NCI-H1092 treated with DMSO at 0.1 percent for 48 hours (cell line): ENCODE measurements at regions not wholly inside any gene's neighbourhood (a gene's known extent, or its start where the extent isn't known, plus 50 kb on each side); places are given as distances from the start of the nearest gene placed in this dataset.
A peak's percentile ranks its signal among the peaks of the same experiment; 100 is the strongest.

Experiments
- DNase-seq: peaks from one replicate; lab custom pipeline; 2025; lab: John Stamatoyannopoulos, UW

GRCh38 chr3:115325539-115325938, 178.5 kb upstream of the ZBTB20 start:
- no peak for DNase-seq

DNA sequence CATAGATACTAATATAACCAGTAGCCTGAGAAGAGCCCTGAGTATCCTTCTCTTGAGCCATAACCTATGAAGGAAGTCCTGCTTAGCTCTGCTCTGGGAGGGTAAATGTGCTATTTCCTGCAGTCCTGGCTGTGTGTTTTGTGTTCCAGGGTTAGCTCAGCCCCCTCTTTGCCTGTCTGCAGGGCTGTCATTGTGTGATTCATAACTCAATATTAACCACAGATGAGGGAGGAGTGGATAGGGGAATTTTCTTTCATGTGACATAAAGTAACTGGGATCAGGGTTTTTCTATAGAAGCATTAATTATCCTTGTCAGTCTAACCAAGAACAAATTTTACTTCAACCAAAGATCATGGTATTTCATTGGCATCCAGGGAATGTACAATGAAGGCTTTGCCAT, 183.3 kb upstream of the ZBTB20 start:
- no peak for DNase-seq

DNA sequence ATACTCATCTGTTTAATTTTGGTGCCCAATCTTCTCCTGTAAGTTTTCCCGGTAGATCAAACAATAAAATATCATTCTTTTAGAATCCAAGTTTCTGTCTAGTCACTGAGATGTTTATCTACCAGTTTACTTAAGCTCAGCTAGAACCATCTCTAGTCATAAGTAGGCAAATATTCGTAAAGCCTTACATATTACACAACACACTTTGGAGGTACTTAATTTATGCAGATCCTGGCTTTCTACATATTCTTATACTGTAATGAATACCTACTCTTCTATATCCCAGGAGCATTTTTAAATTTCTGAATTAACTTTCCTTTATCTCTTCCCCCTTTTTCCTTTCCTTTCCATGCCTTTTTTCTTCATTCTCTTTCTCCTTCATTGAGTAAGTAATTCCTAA, 185.9 kb upstream of the ZBTB20 start:
- no peak for DNase-seq

DNA sequence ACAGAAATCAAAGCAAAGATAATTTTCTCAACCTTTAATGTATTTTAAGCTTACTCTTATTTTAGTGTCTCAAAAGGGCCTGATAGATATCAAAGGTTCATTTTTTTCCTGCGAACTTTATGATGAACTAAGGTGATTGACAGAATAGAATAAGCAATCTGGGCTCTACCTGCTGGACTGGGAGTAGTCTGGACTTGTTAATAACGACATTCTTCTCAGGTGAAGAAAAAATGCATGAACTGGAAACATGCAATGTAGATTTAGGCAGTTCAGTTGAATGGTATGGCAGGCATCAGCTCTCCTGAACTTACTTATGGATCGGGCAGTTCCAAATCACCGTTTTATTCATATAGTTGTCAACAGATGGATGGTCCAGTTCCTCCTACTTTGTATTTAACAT, 189.7 kb upstream of the ZBTB20 start:
- DNase-seq = no peak

GRCh38 chr3:115340586-115340985, 193.5 kb upstream of the ZBTB20 start:
- DNase-seq = no peak

DNA sequence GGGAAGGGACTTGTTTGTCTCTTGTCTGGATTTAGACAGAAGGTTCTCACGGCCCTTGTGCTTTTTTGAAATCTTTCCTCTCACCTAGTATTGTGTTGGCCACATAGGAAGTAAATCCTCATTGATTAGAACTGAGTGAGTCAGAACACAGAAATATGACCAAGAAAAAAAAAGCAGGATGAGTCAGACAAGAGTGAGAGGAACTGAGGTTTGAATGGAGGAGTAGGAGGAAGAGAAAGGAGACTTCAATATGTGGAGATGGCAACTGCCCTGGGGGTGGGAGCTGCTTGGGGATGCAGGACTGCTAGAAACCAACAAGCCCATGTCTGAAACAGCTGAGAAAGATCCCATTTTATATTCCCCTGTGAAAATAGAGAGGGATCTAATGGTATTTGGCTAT, 194.1 kb upstream of the ZBTB20 start:
- DNase-seq = no peak

DNA sequence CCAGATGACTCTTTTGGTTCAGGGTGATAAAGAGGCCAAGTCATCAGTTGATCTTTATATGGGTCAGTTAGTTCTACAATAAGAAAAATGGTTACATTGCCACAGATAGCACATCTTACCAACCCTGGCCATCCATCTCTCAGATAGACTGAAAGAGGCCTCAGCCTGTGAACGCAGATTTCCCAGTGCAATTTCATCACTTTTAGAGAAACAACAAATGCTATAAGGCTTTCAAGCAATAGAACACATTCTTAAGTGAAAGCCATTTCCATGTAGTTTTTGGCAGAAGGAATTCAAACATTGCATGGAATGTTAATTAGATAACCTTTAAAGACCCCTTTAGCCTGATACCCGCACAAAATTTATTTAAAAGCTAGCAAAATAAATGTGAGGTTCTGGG, 200.6 kb upstream of the ZBTB20 start:
- DNase-seq = no peak

GRCh38 chr3:115348412-115348811, 201.3 kb upstream of the ZBTB20 start:
- no peak for DNase-seq

- DNase-seq = peak; percentile 3
Measured at GRCh38 chr3:115348951-115349745, 202.1 kb upstream of the ZBTB20 start.

- no peak for DNase-seq
Measured at GRCh38 chr3:115350606-115351005, 203.5 kb upstream of the ZBTB20 start.

- no peak for DNase-seq
Measured at GRCh38 chr3:115351193-115351592, 204.1 kb upstream of the ZBTB20 start.

DNA sequence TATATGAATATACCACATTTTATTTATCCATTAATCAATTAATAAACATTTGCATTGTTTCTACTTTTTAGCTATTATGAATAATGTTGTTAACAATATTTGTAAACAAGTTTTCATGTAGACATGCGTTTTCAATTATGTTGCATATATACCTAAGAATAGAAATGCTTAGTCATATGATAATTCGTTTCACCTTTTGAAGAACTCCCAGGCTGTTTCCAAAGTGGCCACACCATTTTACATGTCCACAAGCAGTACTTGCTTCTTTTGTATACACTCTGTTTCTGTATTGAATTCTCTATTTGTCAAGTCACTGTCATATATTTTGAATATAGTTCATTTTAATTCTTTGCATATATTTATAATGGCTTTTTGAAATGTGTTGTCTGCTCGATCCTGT, 206.9 kb upstream of the ZBTB20 start:
- DNase-seq = no peak

DNA sequence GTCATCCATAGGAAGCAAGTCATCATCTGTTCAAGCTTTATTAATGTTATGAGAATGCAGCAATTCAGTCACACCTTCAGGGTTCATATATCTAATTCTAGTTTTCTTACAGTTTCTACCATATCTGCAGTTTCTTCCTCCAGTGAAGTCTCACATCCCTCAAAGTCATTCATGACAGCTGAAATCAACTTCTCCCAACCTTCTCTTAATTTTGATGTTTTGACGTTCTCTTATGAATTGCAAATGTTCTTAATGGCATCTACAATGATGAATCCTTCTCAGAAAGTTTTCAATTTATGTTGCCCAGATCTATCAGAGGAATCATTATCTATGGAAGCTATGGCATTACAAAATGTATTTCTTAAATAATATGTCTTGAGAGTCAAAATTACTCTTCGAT, 210.4 kb upstream of the ZBTB20 start:
- DNase-seq = no peak

- no peak for DNase-seq
Measured at GRCh38 chr3:115359536-115359935, 212.4 kb upstream of the ZBTB20 start.

DNA sequence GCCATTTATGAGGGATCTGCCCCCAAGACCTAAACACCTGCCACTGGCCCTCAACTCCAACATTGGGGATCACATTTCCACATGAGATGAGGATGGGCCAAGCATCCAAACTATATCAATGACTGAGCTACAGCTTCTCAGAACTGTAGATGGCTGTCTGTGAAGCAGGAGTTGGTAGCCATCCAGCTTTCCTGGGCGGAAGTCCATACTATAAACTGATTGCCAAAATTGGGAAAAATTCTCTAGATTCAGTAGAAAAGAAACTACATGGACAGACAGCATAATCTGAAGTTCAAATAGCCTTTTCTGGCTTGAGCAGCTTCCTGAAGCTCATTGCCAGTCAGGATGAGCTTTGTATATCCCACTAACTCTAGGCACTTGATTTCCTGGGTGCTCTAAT, 214.7 kb upstream of the ZBTB20 start:
- no peak for DNase-seq

DNA sequence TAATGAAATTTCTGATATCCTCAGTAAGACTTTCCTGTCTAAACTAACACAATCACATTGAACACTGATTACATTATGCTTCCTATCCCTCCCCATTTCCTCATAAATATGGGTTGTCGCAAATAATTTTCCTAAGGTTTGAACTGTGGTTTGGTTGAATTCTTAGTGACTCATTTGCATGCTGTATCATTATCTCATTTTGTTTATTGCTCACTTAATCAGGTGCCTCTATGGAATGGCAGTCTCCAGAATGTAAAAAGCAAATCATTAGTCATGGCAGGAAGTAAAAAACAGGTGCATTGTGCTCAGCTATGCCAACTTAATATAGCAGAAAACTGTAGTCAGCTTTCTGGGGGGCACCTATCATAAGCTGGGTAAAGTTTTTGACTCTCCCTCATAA, 216.0 kb upstream of the ZBTB20 start:
- DNase-seq = no peak

GRCh38 chr3:115369021-115369420, 221.9 kb upstream of the ZBTB20 start:
- no peak for DNase-seq

GRCh38 chr3:115375362-115375761, 228.3 kb upstream of the ZBTB20 start:
- DNase-seq = no peak

GRCh38 chr3:115380883-115381572, 233.9 kb upstream of the ZBTB20 start:
- DNase-seq = no peak

GRCh38 chr3:115381573-115381912, 234.5 kb upstream of the ZBTB20 start:
- DNase-seq = no peak

DNA sequence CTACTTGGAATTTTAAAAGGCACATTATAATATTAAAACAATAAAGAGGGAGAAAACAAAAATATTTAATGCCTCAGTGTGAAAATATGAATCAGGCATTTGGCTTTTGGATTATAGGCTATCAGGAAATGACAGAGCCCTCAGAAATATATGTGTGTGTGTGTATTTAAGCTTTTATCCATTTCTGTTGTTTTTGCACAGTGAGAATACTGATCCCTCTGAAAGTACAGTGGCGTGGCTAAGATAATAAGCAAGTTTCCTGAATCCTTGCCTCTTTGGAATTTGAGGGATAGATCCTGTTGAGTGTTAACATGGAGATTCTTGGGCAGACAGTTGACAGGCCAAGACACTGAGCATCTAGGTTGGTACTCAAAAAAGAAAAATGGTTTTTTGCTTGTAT, 234.8 kb upstream of the ZBTB20 start:
- no peak for DNase-seq

GRCh38 chr3:115384381-115384780, 237.3 kb upstream of the ZBTB20 start:
- no peak for DNase-seq

DNA sequence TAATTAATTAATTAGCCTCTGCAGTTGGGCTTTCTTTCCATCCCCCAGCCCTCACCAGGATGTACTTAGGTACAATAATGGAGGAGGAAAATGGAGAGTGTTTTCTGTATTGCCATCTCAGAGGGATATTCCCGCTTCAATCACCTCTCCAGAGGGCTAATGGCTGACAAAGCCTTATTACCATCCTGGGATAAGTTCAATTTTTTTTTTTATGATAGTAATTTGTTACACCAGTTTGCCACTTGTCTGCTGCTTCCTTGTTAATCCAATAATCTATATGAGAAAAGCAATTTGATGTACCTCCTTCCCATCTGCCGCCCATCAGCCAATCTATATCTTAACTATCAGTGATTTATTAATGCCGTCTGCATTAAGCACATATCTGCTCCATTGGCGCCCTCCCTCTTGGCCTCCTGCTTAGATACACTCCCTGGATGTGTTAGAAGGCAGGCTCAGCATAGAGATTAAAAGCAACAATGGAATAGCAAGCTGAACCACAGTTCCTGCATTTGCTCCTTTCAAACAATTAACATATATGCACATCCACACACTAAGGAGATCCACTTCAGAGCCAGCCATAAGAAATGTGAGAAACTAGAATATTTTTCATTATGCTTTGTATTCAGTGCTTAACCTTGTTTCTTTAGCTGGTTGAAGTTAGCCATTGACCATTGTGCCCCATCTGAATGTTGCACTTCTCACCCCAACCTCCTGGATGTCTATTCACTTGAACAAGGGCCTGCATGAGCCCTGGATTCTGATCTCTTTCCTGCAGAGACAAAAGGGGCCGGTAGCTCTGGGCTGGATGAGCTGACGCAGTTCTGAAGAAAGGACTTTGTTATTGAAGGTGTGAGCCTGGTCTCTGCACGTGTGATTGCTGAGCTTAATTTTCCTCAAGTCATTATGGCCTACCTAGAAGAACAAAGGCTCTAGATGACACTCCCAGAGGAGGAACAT, 237.3 kb upstream of the GAP43 start:
- DNase-seq = no peak
